ENCODE measurements at regions not wholly inside any gene's neighbourhood (a gene's known extent, or its start where the extent isn't known, plus 50 kb on each side); places are given as distances from the start of the nearest gene placed in this dataset.

GRCh38 chr9:7859701-7860334 is 60.2 kb upstream of the DMAC1 start:
- H3K27ac ChIP-seq (ENCODE audit: low read depth in 2 of 2, low read length in 1 of 2), result no peak overlapping the region
- WGBS, 2 donors, result 55 to 59% methylated on average over 3 of the region's 3 CpGs
- no peak overlapping the region for H3K4me3 ChIP-seq (ENCODE audit: low read depth in 1 of 2, low read length in 2 of 2)
- H3K36me3 ChIP-seq (ENCODE audit: control insufficient read depth in 2 of 2, insufficient read depth in 2 of 2, low read length in 1 of 2), result no peaks in the 10 kb centered on the region
- H3K9me3 ChIP-seq (ENCODE audit: control insufficient read depth in 2 of 2, insufficient read depth in 1 of 2, low read depth in 1 of 2, low read length in 1 of 2), result no peaks in the 10 kb centered on the region
- H3K27me3 ChIP-seq (ENCODE audit: control insufficient read depth in 1 of 2, insufficient read depth in 2 of 2, low read length in 2 of 2), result no peaks in the 10 kb centered on the region
- H3K4me1 ChIP-seq (ENCODE audit: control insufficient read depth in 2 of 2, insufficient read depth in 2 of 2, low read length in 1 of 2), result no peaks in the 10 kb centered on the region

GRCh38 chr9:7858166-7858565 is 58.6 kb upstream of the DMAC1 start:
- no peaks in the 10 kb centered on the region for H3K27me3 ChIP-seq (ENCODE audit: control insufficient read depth in 1 of 2, insufficient read depth in 2 of 2, low read length in 2 of 2)
- H3K4me3 ChIP-seq (ENCODE audit: low read depth in 1 of 2, low read length in 2 of 2), result no peak overlapping the region
- H3K27ac ChIP-seq (ENCODE audit: low read depth in 2 of 2, low read length in 1 of 2), result no peak overlapping the region
- WGBS, 2 donors, result 80 to 90% methylated on average over 2 of the region's 2 CpGs
- H3K9me3 ChIP-seq (ENCODE audit: control insufficient read depth in 2 of 2, insufficient read depth in 1 of 2, low read depth in 1 of 2, low read length in 1 of 2), result no peaks in the 10 kb centered on the region
- H3K36me3 ChIP-seq (ENCODE audit: control insufficient read depth in 2 of 2, insufficient read depth in 2 of 2, low read length in 1 of 2), result no peaks in the 10 kb centered on the region
- no peaks in the 10 kb centered on the region for H3K4me1 ChIP-seq (ENCODE audit: control insufficient read depth in 2 of 2, insufficient read depth in 2 of 2, low read length in 1 of 2)

GRCh38 chr9:7854763-7855162 is 55.2 kb upstream of the DMAC1 start:
- H3K9me3 ChIP-seq (ENCODE audit: control insufficient read depth in 2 of 2, insufficient read depth in 1 of 2, low read depth in 1 of 2, low read length in 1 of 2), result no peaks in the 10 kb centered on the region
- no peak overlapping the region for H3K4me3 ChIP-seq (ENCODE audit: low read depth in 1 of 2, low read length in 2 of 2)
- no peak overlapping the region for H3K27ac ChIP-seq (ENCODE audit: low read depth in 2 of 2, low read length in 1 of 2)
- 67 to 75% methylated on average over 4 of the region's 4 CpGs for WGBS, 2 donors
- no peaks in the 10 kb centered on the region for H3K27me3 ChIP-seq (ENCODE audit: control insufficient read depth in 1 of 2, insufficient read depth in 2 of 2, low read length in 2 of 2)
- H3K36me3 ChIP-seq (ENCODE audit: control insufficient read depth in 2 of 2, insufficient read depth in 2 of 2, low read length in 1 of 2), result no peaks in the 10 kb centered on the region
- no peaks in the 10 kb centered on the region for H3K4me1 ChIP-seq (ENCODE audit: control insufficient read depth in 2 of 2, insufficient read depth in 2 of 2, low read length in 1 of 2)
